ENCODE measurements at regions not wholly inside any gene's neighbourhood (a gene's known extent, or its start where the extent isn't known, plus 50 kb on each side); places are given as distances from the start of the nearest gene placed in this dataset.
"Not testable (repeated sequence)": the region's sequence is repeated elsewhere in the genome, so short reads cannot be mapped to it uniquely, and the experiment has no call there.

DNA sequence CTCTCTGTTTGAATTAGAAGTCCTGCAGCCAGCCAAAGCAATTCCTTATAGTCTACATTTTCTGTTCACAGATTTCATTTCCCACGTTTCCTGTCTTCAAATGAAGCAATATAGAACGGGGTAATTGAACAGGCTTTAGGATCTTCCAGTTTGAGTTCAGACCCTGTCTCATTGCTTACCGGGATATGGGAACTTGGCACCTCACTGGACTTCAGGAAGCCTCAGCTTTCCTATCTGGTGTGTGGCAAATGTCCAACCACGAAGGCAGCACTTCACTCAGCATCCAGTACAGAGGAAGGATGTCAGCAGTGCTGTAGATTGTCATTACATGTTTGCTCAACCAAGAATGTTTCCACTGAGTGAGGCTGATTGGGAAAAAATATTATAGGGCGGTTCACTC is 271.1 kb upstream of the ZFP42 start:
- no peak for DNase-seq (ENCODE audit: low read depth in 2 of 3, low spot score in 1 of 3)

- no peak for DNase-seq (ENCODE audit: low read depth in 2 of 3, low spot score in 1 of 3)
These were observed 269.1 kb upstream of the ZFP42 start for GRCh38 chr4:187726485-187726884.

DNA sequence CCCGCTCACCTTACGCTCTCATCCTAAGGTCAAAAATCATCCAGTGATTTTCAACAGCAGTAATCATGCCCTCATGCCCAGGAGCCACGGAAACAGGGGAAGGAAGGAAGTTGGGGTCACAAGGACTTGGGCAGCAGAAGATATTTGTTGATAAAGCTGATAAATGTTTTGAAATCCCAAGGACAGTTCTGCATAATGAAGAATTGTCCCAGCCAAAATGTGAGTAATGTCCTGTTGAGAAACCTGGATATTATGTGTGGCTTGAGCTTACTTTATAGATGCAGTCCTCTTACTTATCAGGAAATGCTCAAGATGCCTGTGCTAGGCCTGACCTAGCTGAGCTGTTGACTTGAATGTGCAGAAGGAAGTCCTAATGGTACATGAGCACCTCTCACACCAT is 263.0 kb upstream of the ZFP42 start:
- DNase-seq (ENCODE audit: low read depth in 2 of 3, low spot score in 1 of 3), result no peak

DNA sequence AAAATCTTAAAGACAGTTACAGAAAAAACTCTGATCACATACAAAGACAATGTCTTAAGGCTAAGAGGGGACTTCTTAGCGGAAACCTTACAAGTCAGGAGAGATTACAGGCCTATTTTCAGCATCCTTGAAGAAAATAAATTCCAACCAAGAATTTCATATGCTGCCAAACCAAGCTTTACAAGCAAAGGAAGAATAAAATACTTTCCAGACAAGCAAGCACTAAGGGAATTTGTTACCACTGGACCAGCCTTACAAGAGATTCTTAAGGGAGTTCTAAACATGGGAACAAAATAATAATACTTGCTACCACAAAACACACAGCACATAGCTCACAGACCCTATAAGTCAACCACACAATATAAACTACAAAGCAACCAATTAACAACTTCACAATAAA is 255.8 kb upstream of the ZFP42 start:
- DNase-seq (ENCODE audit: low read depth in 2 of 3, low spot score in 1 of 3), result no peak

GRCh38 chr4:187744911-187745310 is 250.7 kb upstream of the ZFP42 start:
- DNase-seq (ENCODE audit: low read depth in 2 of 3, low spot score in 1 of 3), result no peak

GRCh38 chr4:187750652-187751051 is 244.9 kb upstream of the ZFP42 start:
- not testable (repeated sequence) for DNase-seq (ENCODE audit: low read depth in 2 of 3, low spot score in 1 of 3)

DNA sequence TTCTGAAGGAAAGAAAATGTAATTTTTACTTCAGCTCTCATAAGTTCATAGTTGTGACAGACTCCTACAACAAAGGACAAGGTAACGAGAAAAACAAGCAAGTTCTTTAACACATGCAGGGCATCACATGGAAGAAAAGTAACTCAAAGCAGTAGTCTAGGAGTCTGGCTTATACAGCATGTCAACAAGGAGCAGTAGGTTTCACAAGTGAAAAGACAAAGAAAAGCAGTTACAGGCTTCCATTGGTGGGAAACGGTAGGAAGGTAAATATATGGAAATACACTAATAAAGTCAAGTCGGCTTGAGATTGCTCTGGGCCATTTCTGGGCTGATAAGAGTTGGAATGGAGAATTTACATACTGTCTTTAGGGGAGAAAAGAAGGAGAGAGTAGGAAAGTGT is 228.4 kb upstream of the ZFP42 start:
- no peak for DNase-seq (ENCODE audit: low read depth in 2 of 3, low spot score in 1 of 3)

GRCh38 chr4:187767687-187768086 is 227.9 kb upstream of the ZFP42 start:
- no peak for DNase-seq (ENCODE audit: low read depth in 2 of 3, low spot score in 1 of 3)

DNA sequence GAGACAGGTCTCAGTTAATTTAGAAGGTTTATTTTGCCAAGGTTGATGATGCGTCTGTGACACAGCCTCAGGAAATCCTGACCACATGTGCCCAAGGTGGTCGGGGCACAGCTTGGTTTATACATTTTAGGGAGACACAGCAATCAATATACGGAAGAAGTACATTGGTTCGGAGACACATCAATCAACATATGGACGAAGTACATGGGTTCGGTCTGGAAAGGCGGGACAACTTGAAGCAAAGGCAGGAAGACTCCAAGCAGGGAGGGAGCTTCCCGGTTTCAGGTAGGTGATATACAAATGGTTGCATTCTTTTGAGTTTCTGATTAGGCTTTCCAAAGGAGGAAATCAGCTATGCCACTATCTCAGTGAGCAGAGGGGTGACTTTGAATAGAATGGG is 225.2 kb upstream of the ZFP42 start:
- no peak for DNase-seq (ENCODE audit: low read depth in 2 of 3, low spot score in 1 of 3)

GRCh38 chr4:187777954-187778353 is 217.6 kb upstream of the ZFP42 start:
- no peak for DNase-seq (ENCODE audit: low read depth in 2 of 3, low spot score in 1 of 3)

DNA sequence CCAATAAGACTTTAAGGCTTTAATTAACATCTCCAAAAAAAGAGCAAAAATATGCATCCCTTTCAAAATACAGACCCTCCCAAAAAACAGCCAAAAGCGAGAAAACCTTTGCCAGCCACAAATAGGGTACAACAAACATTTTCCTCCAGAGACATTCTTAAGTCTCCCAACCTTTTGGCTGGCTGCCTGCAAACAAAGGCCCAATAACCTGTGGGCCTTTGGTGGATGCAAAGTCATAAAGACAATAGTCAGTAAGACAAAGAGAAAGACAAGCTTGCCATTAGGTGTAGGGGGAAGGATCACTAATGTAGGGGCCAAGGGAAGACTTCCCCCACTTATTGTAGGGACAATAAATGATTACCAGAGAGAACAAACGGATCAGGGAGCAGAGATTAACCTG is 215.5 kb upstream of the ZFP42 start:
- DNase-seq (ENCODE audit: low read depth in 2 of 3, low spot score in 1 of 3), result no peak

DNA sequence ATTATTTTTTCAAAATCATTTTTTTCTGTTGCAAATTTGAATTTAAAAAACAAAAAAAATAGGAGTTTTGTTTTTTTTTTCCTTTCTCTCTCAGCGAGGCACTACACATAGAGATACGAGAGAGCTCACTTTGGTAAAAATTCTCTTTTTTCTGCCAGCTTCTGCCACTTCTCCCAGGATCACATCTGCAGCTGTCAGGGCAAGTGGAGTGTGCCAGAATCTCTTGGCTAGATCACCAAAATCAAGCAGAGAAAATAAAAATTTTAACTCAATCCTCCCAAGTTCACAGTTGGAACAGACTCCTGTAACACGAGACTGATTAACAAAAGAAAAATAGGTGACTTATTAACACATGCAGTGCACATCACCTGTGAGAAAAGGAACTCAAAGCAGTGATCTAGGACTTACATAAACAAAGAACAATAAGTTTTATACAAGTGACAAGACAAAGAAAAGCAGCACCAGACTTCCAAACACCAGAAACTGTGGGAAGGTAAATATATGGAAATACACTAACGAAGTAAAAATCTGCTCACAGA is 213.2 kb upstream of the ZFP42 start:
- no peak for DNase-seq (ENCODE audit: low read depth in 2 of 3, low spot score in 1 of 3)

DNA sequence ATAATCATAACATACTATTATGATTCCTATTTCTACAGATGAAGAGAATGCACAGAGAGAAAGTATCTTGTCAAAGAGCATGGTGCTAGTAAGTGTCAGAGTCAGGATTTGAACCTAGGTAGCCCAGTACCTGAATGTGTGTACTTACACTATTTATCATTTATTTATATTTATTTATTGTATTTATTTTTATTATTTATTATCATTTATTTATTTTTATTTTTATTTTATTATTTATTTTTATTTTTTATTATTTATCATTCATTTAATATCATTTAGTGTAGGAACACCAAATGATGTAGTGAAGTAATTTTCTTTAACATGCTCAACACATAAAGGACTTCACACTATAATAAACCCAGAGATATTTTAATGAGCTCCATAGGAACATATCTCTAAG is 209.4 kb upstream of the ZFP42 start:
- DNase-seq (ENCODE audit: low read depth in 2 of 3, low spot score in 1 of 3), result no peak

DNA sequence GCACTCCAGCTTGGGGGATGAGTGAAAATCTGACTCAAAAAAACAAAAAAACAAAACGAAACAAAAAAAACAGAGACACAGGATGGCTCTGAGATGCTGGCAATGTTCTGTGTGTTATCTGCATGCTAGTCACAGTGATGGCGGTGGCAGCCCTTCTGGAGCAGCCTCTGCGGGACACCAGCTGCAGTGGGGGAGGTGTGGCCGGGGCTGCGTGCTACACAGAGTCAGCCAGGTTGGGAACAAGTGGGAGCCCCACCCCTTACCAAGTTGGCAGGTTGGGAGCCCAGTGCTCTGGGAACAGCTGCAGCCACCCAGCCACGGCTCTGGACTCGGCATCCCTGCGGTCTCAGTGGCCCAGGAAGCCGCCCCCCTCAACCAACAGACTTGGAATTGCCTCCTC is 206.5 kb upstream of the ZFP42 start:
- no peak for DNase-seq (ENCODE audit: low read depth in 2 of 3, low spot score in 1 of 3)

DNA sequence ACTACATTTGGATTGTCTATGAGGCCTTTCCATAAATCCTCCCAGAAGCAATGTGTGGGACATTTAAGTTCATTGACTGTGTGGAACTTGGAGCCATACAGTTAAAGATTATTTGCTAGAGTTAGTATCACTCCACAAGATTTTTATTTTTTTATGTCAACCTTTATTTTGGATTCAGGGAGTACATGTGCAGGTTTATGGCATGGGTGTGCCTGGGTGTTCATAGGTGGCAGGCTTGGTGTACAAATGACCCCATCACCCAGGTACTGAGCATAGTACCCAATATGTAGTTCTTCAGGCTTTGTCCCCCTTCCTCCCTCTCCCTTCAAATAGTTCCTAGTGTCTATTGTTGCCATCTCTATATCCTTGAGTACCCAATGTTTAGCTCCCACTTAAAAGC is 199.8 kb upstream of the ZFP42 start:
- DNase-seq (ENCODE audit: low read depth in 2 of 3, low spot score in 1 of 3), result no peak

DNA sequence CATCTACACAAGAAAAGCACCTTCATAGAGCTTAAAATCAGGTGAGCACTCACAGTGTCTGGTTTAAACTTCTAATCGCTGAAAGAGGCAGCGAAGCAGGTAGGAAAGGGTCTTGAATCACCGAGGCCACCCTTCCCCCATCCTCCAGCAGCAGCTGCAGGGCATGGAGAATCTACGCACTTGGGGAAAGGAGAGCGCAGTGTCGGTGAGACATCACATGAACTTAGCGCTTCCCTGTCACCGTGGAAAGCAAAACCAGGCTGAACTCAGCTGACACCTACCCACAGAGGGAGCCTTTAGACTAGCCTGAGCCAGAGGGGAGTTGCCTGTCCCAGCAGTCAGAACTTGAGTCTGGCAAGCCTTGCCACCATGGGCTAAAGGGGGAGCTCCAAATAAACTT is 197.2 kb upstream of the ZFP42 start:
- no peak for DNase-seq (ENCODE audit: low read depth in 2 of 3, low spot score in 1 of 3)

GRCh38 chr4:187799735-187800134 is 195.8 kb upstream of the ZFP42 start:
- DNase-seq (ENCODE audit: low read depth in 2 of 3, low spot score in 1 of 3), result no peak

GRCh38 chr4:187811591-187811990 is 184.0 kb upstream of the ZFP42 start:
- DNase-seq (ENCODE audit: low read depth in 2 of 3, low spot score in 1 of 3), result no peak

GRCh38 chr4:187814737-187815465 is 180.7 kb upstream of the ZFP42 start:
- DNase-seq (ENCODE audit: low read depth in 2 of 3, low spot score in 1 of 3), result no peak

DNA sequence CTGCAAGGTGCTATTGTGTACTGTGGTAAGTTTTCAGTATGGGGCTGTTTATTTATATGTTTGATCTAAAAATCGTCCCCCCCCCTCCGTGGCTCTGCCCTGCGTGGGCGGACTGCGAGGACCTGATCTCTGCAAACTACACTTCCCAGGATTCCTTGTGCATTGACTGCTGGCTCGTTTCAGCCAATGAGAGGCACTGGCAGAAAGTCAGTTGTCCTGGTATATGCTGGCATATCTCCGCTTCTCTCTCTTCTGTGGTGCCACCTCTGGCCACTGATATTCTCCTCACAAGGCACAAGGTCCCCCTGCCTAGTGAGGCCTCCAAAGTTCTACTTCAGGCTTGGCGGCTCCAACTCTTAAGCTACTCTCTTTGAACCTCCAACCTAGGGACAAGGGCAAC is 168.8 kb upstream of the ZFP42 start:
- no peak for DNase-seq (ENCODE audit: low read depth in 2 of 3, low spot score in 1 of 3)

GRCh38 chr4:187827631-187828030 is 167.9 kb upstream of the ZFP42 start:
- no peak for DNase-seq (ENCODE audit: low read depth in 2 of 3, low spot score in 1 of 3)

DNA sequence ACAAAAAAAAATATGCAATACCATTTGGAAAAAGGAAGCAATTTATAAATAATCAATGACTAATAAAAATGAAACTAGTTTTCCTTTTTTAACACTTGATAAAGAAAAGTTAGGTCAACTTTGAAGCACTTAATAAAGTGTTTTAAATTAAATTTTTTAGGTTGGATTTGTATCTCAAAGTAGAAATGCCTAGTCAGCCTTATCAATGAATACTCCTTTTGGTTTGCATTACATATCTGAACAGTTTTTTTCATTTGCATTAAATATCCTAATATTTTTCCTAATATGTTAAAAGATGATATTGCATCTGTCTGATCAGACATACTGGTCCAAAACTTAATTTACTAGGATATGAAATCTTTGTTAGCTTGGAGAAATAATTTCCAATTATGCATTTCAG is 155.8 kb upstream of the ZFP42 start:
- no peak for DNase-seq (ENCODE audit: low read depth in 2 of 3, low spot score in 1 of 3)

DNA sequence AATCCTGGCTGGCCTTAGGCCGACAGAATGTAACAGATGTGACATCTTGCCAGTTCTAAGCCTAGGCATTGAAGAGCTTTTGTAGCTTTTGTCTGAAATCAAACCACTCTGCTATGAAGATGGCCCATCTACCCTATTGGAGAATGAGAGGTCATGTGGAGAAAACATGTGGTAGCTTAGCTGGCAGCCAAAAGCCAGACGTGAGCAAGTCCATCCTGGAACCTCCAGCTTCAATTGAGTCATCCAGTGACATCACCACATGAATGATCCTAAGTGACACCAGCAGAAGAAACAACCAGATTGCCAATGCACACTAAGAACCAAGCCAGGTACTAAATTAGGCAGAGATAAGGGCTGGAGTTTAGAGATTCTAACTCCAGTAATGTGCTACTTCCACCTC is 154.8 kb upstream of the ZFP42 start:
- DNase-seq (ENCODE audit: low read depth in 2 of 3, low spot score in 1 of 3), result no peak
